ENCODE measurements at regions not wholly inside any gene's neighbourhood (a gene's known extent, or its start where the extent isn't known, plus 50 kb on each side); places are given as distances from the start of the nearest gene placed in this dataset.

- Mint-ChIP-seq H3K27me3 (no peaks in the 10 kb centered on the region), H3K27ac (no peak overlapping the region), H3K4me1 (ENCODE audit: low read depth) (no peaks in the 10 kb centered on the region), H3K9me3 (ENCODE audit: low read depth) (peaks cover 41% of the 10 kb centered on the region), H3K36me3 (ENCODE audit: insufficient read depth) (peaks cover 2% of the 10 kb centered on the region), H3K4me3 (ENCODE audit: low read depth) (no peak overlapping the region)
- no peak for TF ChIP-seq CTCF (IDR thresholded peaks at IDR 0.05; ENCODE audit: unreplicated experiment)
- no peak for DNase-seq (ENCODE audit: low spot score, unreplicated experiment)
Measured at GRCh38 chr16:35310999-35311398, 1851.6 kb downstream of the TP53TG3F start.

- Mint-ChIP-seq H3K27me3 (no peaks in the 10 kb centered on the region), H3K36me3 (ENCODE audit: insufficient read depth) (peaks cover 2% of the 10 kb centered on the region), H3K4me3 (ENCODE audit: low read depth) (no peak overlapping the region), H3K4me1 (ENCODE audit: low read depth) (no peaks in the 10 kb centered on the region), H3K9me3 (ENCODE audit: low read depth) (peaks cover 40% of the 10 kb centered on the region), H3K27ac (no peak overlapping the region)
- DNase-seq (ENCODE audit: low spot score, unreplicated experiment): no peak
- TF ChIP-seq CTCF (IDR thresholded peaks at IDR 0.05; ENCODE audit: unreplicated experiment): no peak
Measured at GRCh38 chr16:35311475-35311874, 1852.1 kb downstream of the TP53TG3F start.

GRCh38 chr16:35314298-35314697 is 1854.9 kb downstream of the TP53TG3F start:
- DNase-seq (ENCODE audit: low spot score, unreplicated experiment): no peak
- TF ChIP-seq CTCF (IDR thresholded peaks at IDR 0.05; ENCODE audit: unreplicated experiment): no peak
- Mint-ChIP-seq H3K4me1 (ENCODE audit: low read depth) (no peaks in the 10 kb centered on the region), H3K4me3 (ENCODE audit: low read depth) (no peak overlapping the region), H3K27ac (no peak overlapping the region), H3K27me3 (no peaks in the 10 kb centered on the region), H3K9me3 (ENCODE audit: low read depth) (peaks cover 52% of the 10 kb centered on the region), H3K36me3 (ENCODE audit: insufficient read depth) (peaks cover 2% of the 10 kb centered on the region)

GRCh38 chr16:35319536-35320192 is 1860.3 kb downstream of the TP53TG3F start:
- no peak for TF ChIP-seq CTCF (IDR thresholded peaks at IDR 0.05; ENCODE audit: unreplicated experiment)
- peaks cover 54% of the 10 kb centered on the region for H3K9me3 Mint-ChIP-seq (ENCODE audit: low read depth)
- peaks cover 2% of the 10 kb centered on the region for H3K36me3 Mint-ChIP-seq (ENCODE audit: insufficient read depth)

GRCh38 chr16:35325936-35326335 is 1866.5 kb downstream of the TP53TG3F start:
- peaks cover 54% of the 10 kb centered on the region for H3K9me3 Mint-ChIP-seq (ENCODE audit: low read depth)
- no peak for TF ChIP-seq CTCF (IDR thresholded peaks at IDR 0.05; ENCODE audit: unreplicated experiment)
- no peak overlapping the region for H3K4me3 Mint-ChIP-seq (ENCODE audit: low read depth)
- H3K4me1 Mint-ChIP-seq (ENCODE audit: low read depth): no peaks in the 10 kb centered on the region
- no peaks in the 10 kb centered on the region for H3K27me3 Mint-ChIP-seq
- DNase-seq (ENCODE audit: low spot score, unreplicated experiment): no peak
- no peaks in the 10 kb centered on the region for H3K36me3 Mint-ChIP-seq (ENCODE audit: insufficient read depth)
- H3K27ac Mint-ChIP-seq: no peak overlapping the region

More at GRCh38 chr16:35319536-35320192, 1860.3 kb downstream of the TP53TG3F start:
- Mint-ChIP-seq H3K27ac (no peak overlapping the region), H3K27me3 (no peaks in the 10 kb centered on the region), H3K4me3 (ENCODE audit: low read depth) (no peak overlapping the region), H3K4me1 (ENCODE audit: low read depth) (no peaks in the 10 kb centered on the region)
- no peak for DNase-seq (ENCODE audit: low spot score, unreplicated experiment)

Data from progenitor cell of endocrine pancreas (in vitro differentiated cells).